Activated CD4-positive, alpha-beta T cell treated with anti-CD3 and anti-CD28 coated beads, Interleukin-2, amount 10 ng/mL, durations not matched to agents 24 days and 14 days (primary cell): ENCODE measurements at regions not wholly inside any gene's neighbourhood (a gene's known extent, or its start where the extent isn't known, plus 50 kb on each side); places are given as distances from the start of the nearest gene placed in this dataset.
"Not testable (repeated sequence)": the region's sequence is repeated elsewhere in the genome, so short reads cannot be mapped to it uniquely, and the experiment has no call there.

Experiments used
- DNase-seq: peaks from one replicate; pipeline ENCODE4 v3.0.0; 2022
- H3K27ac Mint-ChIP-seq: one replicate; pipeline ENCODE4 v1.8.0; 2022; ENCODE audit warnings: mild to moderate bottlenecking, mixed read lengths
- H3K27me3 Mint-ChIP-seq: one replicate; pipeline ENCODE4 v1.8.0; 2022; ENCODE audit warnings: mixed read lengths
- H3K36me3 Mint-ChIP-seq: one replicate; pipeline ENCODE4 v1.8.0; 2022; ENCODE audit warnings: low read depth, mild to moderate bottlenecking, mixed read lengths
- H3K4me1 Mint-ChIP-seq: one replicate; pipeline ENCODE4 v1.8.0; 2021; ENCODE audit warnings: mixed read lengths
- H3K4me3 Mint-ChIP-seq: one replicate; pipeline ENCODE4 v1.8.0; 2022; ENCODE audit warnings: mild to moderate bottlenecking, moderate library complexity, mixed read lengths
- H3K9me3 Mint-ChIP-seq: one replicate; pipeline ENCODE4 v1.8.0; 2021; ENCODE audit warnings: mixed read lengths
- intact Hi-C: fragments of 100-400 bp; cut with micrococcal nuclease; formaldehyde crosslinking; loops from one replicate; pipeline ENCODE4 v1.15.1; 2023

DNA sequence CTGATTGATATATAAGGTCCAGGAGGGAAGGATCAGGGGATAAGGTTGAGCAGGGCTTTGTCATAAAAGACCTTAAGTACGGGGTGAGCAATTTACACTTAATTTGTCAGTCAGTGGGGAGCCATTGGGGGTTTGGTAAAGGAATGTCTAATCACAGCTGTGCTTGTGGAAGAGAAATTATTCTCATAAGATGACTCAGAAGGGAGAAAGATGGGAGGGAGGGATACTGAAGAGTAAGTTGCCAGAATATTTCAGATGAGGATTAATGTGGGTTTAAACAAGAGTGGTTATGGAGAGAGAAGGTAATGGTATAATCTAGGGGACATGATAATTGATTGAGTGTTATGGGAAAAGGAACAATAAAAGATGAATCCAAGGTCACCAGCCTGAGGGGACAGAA, 500.1 kb upstream of the CCDC196 start:
- DNase-seq, result no peak
- Mint-ChIP-seq H3K27ac (no peak overlapping the region), H3K27me3 (peaks cover 15% of the 10 kb centered on the region), H3K4me1 (peaks cover 7% of the 10 kb centered on the region), H3K9me3 (peaks cover 6% of the 10 kb centered on the region), H3K36me3 (no peaks in the 10 kb centered on the region), H3K4me3 (no peak overlapping the region)
- intact Hi-C loops, result no loop called here

DNA sequence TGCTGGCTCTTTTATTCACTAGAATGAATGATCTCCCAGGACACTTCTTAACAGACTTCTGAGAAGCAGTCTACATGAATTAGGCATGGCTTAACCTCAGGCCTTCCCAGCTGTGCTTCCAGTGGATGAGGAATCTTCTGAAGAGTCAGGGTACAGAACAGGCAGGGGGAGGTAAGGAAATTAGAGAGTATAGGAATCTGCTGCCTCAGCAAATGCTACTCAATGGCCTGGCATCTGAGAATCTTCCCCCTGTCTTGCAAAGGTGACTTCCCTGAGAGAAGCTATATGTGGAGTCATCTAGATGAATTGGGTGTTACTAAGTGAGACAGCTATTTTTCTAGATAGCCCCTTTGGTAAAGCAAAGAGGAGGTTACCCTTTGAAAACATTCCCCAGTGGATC, 496.2 kb upstream of the CCDC196 start:
- no peak overlapping the region for H3K27ac Mint-ChIP-seq
- H3K36me3 Mint-ChIP-seq, result peaks cover 2% of the 10 kb centered on the region
- intact Hi-C loops, result no loop called here
- peaks cover 23% of the 10 kb centered on the region for H3K9me3 Mint-ChIP-seq
- H3K27me3 Mint-ChIP-seq, result peaks cover 12% of the 10 kb centered on the region
- peaks cover 30% of the 10 kb centered on the region for H3K4me1 Mint-ChIP-seq
- no peak overlapping the region for H3K4me3 Mint-ChIP-seq
- no peak for DNase-seq

DNA sequence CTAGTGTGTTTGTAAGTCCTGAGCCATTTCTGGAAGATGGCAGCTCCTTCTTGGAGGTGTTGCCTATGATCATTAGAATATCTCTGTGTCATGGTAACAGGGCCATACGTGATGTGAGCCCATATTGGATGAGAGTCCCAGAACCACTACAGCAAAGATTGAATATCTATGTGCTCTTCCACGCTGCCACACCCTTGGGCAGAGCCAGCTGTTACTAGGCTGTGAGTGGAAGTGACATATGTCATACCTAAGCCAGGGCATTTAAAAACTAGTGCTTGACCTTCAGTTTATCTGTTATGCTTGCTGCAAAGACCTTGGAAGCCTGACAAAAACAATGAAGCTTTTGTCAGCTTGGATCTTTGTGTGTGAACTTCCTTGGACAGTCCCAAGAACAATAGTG, 495.1 kb upstream of the CCDC196 start:
- intact Hi-C loops, result no loop called here
- peaks cover 25% of the 10 kb centered on the region for H3K9me3 Mint-ChIP-seq
- peaks cover 2% of the 10 kb centered on the region for H3K36me3 Mint-ChIP-seq
- H3K27ac Mint-ChIP-seq, result no peak overlapping the region
- DNase-seq, result no peak
- peaks cover 29% of the 10 kb centered on the region for H3K4me1 Mint-ChIP-seq
- H3K4me3 Mint-ChIP-seq, result no peak overlapping the region
- H3K27me3 Mint-ChIP-seq, result peaks cover 10% of the 10 kb centered on the region

DNA sequence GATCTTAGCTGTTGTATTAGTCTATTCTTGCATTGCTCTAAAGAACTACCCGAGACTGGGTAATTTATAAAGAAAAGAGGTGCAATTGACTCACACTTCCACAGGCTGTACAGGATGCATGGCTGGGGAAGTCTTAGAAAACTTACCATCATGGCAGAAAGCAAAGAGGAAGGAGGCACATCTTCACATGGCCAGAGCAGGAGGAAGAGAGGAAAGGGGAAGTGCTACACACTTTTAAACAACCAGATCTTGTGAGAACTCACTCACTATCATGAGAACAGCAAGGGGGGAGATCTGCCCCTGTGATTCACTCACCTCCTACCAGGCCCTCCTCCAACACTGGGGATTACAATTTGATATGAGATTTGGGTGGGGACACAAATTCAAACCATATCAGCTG, 494.2 kb upstream of the CCDC196 start:
- intact Hi-C loops, DNase-seq, H3K4me3 Mint-ChIP-seq, H3K36me3 Mint-ChIP-seq, H3K27me3 Mint-ChIP-seq: not testable (repeated sequence)
- Mint-ChIP-seq H3K4me1 (peaks cover 24% of the 10 kb centered on the region), H3K27ac (peak overlapping the region; percentile 22), H3K9me3 (peaks cover 29% of the 10 kb centered on the region)

GRCh38 chr14:65993103-65993502, 493.1 kb upstream of the CCDC196 start:
- Mint-ChIP-seq H3K36me3 (peaks cover 2% of the 10 kb centered on the region), H3K9me3 (peaks cover 29% of the 10 kb centered on the region), H3K27ac (peak overlapping the region; percentile 22), H3K4me1 (peaks cover 24% of the 10 kb centered on the region), H3K27me3 (peaks cover 4% of the 10 kb centered on the region), H3K4me3 (no peak overlapping the region)
- intact Hi-C loops, result no loop called here
- DNase-seq, result peak; percentile 68

DNA sequence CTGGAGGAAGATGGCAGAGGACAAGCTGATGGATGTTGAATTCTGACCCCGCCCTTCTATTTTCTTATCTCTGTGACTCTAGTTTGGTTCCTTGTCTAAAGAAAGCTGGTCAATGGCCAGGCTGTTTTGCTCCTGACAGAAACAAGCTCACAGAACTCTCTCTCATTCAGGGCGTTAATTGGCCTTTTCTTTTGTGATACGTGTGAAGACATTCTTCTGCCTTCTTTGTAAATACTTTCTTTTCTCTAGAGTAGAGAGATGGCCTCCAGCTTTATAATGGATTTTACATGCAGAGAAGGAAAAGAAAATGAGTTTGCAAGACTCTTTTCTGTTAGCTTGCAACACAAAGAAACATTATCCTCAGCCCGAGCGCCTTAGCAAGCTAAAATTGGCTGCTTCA, 492.2 kb upstream of the CCDC196 start:
- intact Hi-C loops, result no loop called here
- no peak for DNase-seq
- H3K36me3 Mint-ChIP-seq, result peaks cover 2% of the 10 kb centered on the region
- no peak overlapping the region for H3K4me3 Mint-ChIP-seq
- peaks cover 29% of the 10 kb centered on the region for H3K9me3 Mint-ChIP-seq
- H3K27ac Mint-ChIP-seq, result no peak overlapping the region
- H3K4me1 Mint-ChIP-seq, result peaks cover 24% of the 10 kb centered on the region
- H3K27me3 Mint-ChIP-seq, result peaks cover 7% of the 10 kb centered on the region

- H3K36me3 Mint-ChIP-seq, result peaks cover 4% of the 10 kb centered on the region
- intact Hi-C loops, result no loop called here
- DNase-seq, result no peak
Measured at GRCh38 chr14:65997347-65997746, 488.8 kb upstream of the CCDC196 start.

DNA sequence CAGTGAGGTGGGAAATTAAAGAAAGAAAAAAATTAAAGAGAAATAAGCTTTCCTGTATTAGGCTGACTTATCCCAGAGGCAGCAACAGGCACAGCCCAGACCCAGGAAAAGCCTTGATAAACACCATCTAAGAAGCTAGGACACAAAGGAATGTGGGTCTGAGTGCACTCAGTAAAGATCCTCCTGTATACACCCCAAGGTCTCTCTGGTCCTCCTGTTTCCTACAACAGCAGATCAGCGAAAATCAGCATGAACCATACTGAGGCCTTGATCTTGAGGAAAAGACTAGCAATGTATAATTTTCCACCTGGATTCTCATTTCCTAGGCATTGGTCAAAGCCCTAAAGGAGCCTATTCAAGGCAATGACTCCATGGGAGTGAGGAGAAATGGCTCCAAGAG, 486.3 kb upstream of the CCDC196 start:
- Mint-ChIP-seq H3K36me3 (peaks cover 2% of the 10 kb centered on the region), H3K4me1 (no peaks in the 10 kb centered on the region), H3K9me3 (peaks cover 38% of the 10 kb centered on the region), H3K27me3 (peaks cover 19% of the 10 kb centered on the region), H3K4me3 (no peak overlapping the region), H3K27ac (no peak overlapping the region)
- intact Hi-C loops, result no loop called here
- DNase-seq, result no peak

More at GRCh38 chr14:65997347-65997746, 488.8 kb upstream of the CCDC196 start:
- Mint-ChIP-seq H3K4me1 (peaks cover 13% of the 10 kb centered on the region), H3K9me3 (peaks cover 46% of the 10 kb centered on the region), H3K27me3 (peaks cover 14% of the 10 kb centered on the region), H3K4me3 (no peak overlapping the region), H3K27ac (no peak overlapping the region)

DNA sequence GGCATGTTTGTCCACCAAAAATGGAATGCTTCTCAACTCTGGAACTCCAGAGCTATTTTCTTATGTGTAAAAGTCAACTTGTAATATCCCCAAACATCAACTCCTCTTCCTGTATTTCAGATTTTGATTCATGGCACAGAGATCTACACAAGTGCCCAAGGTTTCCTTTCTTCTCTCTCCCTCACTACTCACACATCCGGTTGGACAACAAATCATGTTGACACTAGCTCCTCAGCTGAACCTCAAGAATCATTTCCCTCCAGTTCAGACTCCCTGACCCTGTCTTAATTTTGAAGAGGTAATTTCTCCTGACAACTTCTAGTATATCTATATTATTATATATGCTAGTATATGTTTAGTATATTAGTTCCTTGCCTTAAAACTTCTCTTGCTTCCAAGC, 485.4 kb upstream of the CCDC196 start:
- Mint-ChIP-seq H3K4me3 (no peak overlapping the region), H3K27ac (no peak overlapping the region), H3K9me3 (peaks cover 31% of the 10 kb centered on the region), H3K36me3 (peaks cover 2% of the 10 kb centered on the region), H3K27me3 (peaks cover 20% of the 10 kb centered on the region), H3K4me1 (no peaks in the 10 kb centered on the region)
- DNase-seq, result no peak
- intact Hi-C loops, result no loop called here

- Mint-ChIP-seq H3K27ac (no peak overlapping the region), H3K4me3 (no peak overlapping the region), H3K36me3 (peaks cover 2% of the 10 kb centered on the region), H3K4me1 (no peaks in the 10 kb centered on the region), H3K27me3 (peaks cover 22% of the 10 kb centered on the region), H3K9me3 (peaks cover 31% of the 10 kb centered on the region)
- no peak for DNase-seq
- intact Hi-C loops, result no loop called here
Measured at GRCh38 chr14:66001356-66001755, 484.8 kb upstream of the CCDC196 start.

GRCh38 chr14:66003082-66003730, 483.0 kb upstream of the CCDC196 start:
- DNase-seq, result no peak
- no peak overlapping the region for H3K27ac Mint-ChIP-seq
- intact Hi-C loops, result no loop called here
- H3K27me3 Mint-ChIP-seq, result peaks cover 26% of the 10 kb centered on the region
- H3K9me3 Mint-ChIP-seq, result peaks cover 27% of the 10 kb centered on the region
- peaks cover 2% of the 10 kb centered on the region for H3K36me3 Mint-ChIP-seq
- H3K4me3 Mint-ChIP-seq, result no peak overlapping the region
- H3K4me1 Mint-ChIP-seq, result no peaks in the 10 kb centered on the region

GRCh38 chr14:66005900-66006434, 480.2 kb upstream of the CCDC196 start:
- Mint-ChIP-seq H3K9me3 (peaks cover 14% of the 10 kb centered on the region), H3K36me3 (peaks cover 2% of the 10 kb centered on the region), H3K27me3 (peaks cover 27% of the 10 kb centered on the region), H3K27ac (no peak overlapping the region), H3K4me3 (no peak overlapping the region), H3K4me1 (no peaks in the 10 kb centered on the region)
- DNase-seq, result no peak
- intact Hi-C loops, result no loop called here

GRCh38 chr14:66008631-66009030, 477.5 kb upstream of the CCDC196 start:
- peaks cover 15% of the 10 kb centered on the region for H3K27me3 Mint-ChIP-seq
- H3K36me3 Mint-ChIP-seq, result no peaks in the 10 kb centered on the region
- peaks cover 4% of the 10 kb centered on the region for H3K4me1 Mint-ChIP-seq
- intact Hi-C loops, result no loop called here
- no peak for DNase-seq
- H3K9me3 Mint-ChIP-seq, result peaks cover 4% of the 10 kb centered on the region
- H3K4me3 Mint-ChIP-seq, result no peak overlapping the region
- no peak overlapping the region for H3K27ac Mint-ChIP-seq

GRCh38 chr14:66009089-66009488, 477.1 kb upstream of the CCDC196 start:
- H3K4me1 Mint-ChIP-seq, result peaks cover 4% of the 10 kb centered on the region
- no peaks in the 10 kb centered on the region for H3K36me3 Mint-ChIP-seq
- intact Hi-C loops, result no loop called here
- no peak overlapping the region for H3K27ac Mint-ChIP-seq
- H3K9me3 Mint-ChIP-seq, result peaks cover 4% of the 10 kb centered on the region
- no peak overlapping the region for H3K4me3 Mint-ChIP-seq
- DNase-seq, result no peak
- peaks cover 15% of the 10 kb centered on the region for H3K27me3 Mint-ChIP-seq

DNA sequence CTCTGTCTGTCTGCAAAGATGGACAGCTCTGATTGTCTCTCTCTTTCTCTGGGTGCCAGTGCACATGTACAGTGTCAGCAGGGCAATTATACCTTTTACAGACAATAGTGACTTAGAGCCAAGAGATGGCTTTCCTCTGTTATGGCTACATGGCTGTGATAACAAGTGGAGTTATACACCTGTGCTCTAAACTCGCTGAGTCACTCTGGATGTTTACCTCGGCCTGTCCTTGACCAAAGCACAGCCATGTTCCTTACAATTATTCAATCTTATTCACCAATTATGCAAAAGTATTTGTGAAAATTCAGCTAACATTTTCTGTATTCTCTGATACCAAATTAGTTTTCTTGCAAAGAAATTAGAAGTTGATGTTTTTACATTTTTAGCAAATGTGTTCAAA, 475.5 kb upstream of the CCDC196 start:
- no peak overlapping the region for H3K4me3 Mint-ChIP-seq
- intact Hi-C loops, result no loop called here
- H3K27ac Mint-ChIP-seq, result no peak overlapping the region
- DNase-seq, result no peak
- H3K36me3 Mint-ChIP-seq, result no peaks in the 10 kb centered on the region
- peaks cover 8% of the 10 kb centered on the region for H3K9me3 Mint-ChIP-seq
- peaks cover 10% of the 10 kb centered on the region for H3K27me3 Mint-ChIP-seq
- H3K4me1 Mint-ChIP-seq, result peaks cover 7% of the 10 kb centered on the region
